Right forelimb (tissue), 1 donor: ENCODE measurements at regions not wholly inside any gene's neighbourhood (a gene's known extent, or its start where the extent isn't known, plus 50 kb on each side); places are given as distances from the start of the nearest gene placed in this dataset.
"Not testable (repeated sequence)": the region's sequence is repeated elsewhere in the genome, so short reads cannot be mapped to it uniquely, and the experiment has no call there.

Experiments used
- DNase-seq: peaks from one replicate; pipeline ENCODE4 v3.0.0-alpha.2; 2018

- no peak for DNase-seq
Measured at GRCh38 chr14:39615352-39615751, 183.1 kb upstream of the FBXO33 start.

- no peak for DNase-seq
Measured at GRCh38 chr14:39614297-39614923, 182.2 kb upstream of the FBXO33 start.

DNA sequence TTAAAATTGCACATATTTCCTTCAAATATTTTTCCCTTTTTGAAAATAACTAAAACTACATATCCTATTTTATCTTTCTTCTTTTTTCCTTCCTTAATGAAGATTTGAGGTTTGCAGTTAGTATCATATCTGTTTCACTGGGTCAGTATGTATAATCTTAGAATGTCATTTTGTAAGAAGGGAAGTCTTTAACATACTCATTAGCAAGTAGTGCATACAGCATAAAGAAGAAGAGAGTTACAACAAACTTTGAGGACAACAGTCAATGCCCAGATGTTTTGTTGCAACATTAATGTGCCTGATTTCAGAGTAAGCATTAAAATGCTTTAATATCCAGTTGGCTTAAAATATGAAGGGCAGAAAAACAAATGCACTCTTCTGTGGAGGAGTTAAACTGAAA lies 176.9 kb upstream of the FBXO33 start:
- DNase-seq: no peak

- no peak for DNase-seq
Measured at GRCh38 chr14:39607978-39608377, 175.7 kb upstream of the FBXO33 start.

- DNase-seq: no peak
Measured at GRCh38 chr14:39603942-39604341, 171.7 kb upstream of the FBXO33 start.

GRCh38 chr14:39593377-39593776 lies 161.1 kb upstream of the FBXO33 start:
- DNase-seq: no peak

DNA sequence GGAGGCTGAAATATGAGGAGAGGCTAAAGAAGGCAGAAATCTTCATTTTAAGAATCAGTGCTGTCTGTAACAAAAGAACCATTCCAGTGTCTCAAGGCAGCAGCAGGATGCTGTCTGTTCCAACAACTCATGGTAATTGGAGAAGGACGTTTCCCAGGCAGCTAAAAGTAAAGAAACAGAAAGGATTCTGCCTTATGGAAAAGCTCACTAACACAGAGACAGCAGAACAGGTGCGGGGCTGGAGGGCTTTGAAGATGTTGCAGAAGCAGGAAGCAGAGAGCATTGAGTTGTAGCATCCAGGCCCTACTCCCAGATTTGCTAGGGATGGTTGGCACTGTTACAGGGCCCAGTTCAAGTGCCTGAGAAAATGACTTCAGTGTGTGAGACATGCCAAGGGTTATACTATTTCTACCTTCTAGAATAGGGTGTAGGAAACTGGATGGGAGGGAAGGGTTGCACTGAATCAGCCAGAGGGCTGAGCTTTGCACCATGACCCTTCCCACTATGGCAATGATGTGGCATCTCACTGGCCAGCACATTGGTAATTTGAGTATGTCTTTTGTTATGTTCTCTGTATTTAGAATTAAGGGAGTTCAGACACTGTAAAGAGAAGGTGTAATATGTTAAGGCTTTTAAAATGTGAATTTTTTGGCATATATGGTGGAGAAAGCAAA lies 160.0 kb upstream of the FBXO33 start:
- DNase-seq: peak; percentile 43

DNA sequence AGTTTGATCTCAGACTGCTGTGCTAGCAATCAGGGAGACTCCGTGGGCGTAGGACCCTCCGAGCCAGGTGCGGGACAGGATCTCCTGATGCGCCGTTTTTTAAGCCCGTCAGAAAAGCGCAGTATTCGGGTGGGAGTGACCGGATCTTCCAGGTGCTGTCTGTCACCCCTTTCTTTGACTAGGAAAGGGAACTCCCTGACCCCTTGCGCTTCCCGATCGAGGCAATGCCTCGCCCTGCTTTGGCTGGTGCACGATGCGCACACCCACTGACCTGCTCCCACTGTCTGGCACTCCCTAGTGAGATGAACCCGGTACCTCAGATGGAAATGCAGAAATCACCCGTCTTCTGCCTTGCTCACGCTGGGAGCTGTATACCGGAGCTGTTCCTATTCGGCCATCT lies 157.6 kb upstream of the FBXO33 start:
- DNase-seq: not testable (repeated sequence)

GRCh38 chr14:39582028-39582654 lies 149.9 kb upstream of the FBXO33 start:
- DNase-seq: no peak

DNA sequence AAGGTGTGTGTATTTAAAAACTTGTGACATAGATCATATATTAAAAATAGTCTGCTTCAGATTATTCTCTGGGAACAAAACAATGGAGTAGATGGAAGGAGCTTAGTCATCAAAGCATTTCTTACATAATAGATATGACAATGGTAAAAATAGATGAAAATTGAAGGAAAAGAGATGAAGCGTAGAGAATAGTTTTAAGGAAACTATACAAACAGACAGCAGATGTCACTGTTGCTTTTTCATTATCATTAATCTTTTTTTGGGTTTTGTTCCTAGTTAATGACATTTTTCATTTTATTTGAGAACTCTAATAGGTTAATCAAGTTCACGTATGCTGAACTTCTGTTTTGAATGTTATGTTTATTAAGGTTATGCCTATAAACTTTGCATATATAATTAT lies 149.2 kb upstream of the FBXO33 start:
- DNase-seq: no peak

GRCh38 chr14:39580696-39581095 lies 148.5 kb upstream of the FBXO33 start:
- no peak for DNase-seq

DNA sequence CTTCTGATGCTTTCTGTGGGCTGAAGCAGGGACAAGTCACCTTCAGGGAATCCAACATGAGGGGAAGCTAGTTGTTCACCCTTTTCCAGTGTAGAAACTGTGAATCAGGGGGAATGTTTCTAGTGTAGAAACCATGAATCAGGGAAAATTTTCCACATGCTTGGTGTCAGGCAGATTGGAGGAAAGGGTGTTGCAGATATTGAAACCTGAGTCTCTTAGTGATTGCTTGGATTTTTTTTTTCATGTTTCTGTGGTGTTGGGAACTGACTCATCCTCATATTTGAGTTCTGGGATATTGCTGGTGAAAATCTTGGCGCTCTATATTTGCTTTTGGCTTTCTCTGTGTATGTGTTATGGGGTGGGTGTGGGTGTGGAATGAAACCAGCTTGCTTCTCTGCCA lies 144.5 kb upstream of the FBXO33 start:
- DNase-seq: no peak

DNA sequence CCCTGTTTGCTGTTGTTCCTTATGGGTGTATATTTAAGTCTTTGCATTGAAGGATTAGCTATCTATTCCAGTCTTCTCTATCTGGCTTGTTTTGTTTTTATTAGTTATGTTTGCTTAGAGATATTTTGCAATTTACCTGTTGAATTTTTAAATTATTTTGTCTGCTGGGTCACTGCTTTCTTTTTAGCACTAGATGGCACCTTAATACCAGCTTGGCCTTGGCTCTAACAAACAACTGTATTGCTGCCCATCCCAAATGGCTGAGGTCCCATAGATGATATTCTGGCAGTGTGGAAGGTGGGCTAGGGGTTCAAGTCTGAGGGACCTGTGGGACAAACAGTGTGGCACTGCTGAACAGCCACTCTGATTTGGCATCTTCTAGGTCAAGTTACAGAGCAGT lies 144.0 kb upstream of the FBXO33 start:
- no peak for DNase-seq

- no peak for DNase-seq
Measured at GRCh38 chr14:39568809-39569538, 136.7 kb upstream of the FBXO33 start.

DNA sequence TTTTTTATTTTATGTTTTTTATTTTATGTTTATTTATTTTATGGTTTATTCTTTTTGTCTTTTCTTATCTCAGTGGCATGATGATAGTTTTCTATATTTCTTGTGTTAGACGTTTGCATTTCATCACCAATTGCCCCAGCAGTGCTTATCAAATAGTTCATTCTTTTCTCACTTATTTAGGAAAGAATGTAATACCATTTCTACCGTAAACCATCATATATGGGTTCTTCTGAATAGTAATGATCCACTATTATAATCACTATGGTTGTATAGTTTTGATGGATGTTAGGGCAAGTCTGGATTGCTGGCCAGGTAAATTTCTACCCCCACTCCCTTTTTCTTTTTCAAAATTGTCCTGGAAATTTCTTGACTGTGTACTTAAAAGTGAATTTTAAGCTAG lies 134.6 kb upstream of the FBXO33 start:
- DNase-seq: no peak

- DNase-seq: no peak
Measured at GRCh38 chr14:39563361-39563760, 131.1 kb upstream of the FBXO33 start.

- DNase-seq: no peak
Measured at GRCh38 chr14:39562175-39562574, 129.9 kb upstream of the FBXO33 start.

- DNase-seq: no peak
Measured at GRCh38 chr14:39558525-39558924, 126.3 kb upstream of the FBXO33 start.

- no peak for DNase-seq
Measured at GRCh38 chr14:39555749-39556148, 123.5 kb upstream of the FBXO33 start.

DNA sequence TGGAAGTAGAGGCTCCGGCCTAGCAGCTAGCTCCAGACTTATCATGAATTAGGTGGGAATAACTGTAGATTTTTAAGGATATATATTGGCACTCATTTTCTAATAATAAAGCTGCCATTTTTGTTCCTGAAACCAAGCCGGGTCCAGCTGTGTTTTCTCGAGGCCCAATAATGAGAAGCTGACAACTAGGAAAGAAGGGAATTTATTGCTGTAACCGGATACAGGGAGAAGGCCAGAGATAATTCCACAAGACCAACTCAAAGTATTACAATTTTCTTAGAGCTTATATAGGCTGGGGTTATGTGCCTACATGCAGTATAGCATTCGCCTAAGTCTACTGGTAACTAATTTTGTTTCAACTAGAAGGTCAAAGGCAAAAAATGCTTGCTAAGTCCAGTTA lies 122.3 kb upstream of the FBXO33 start:
- DNase-seq: no peak

GRCh38 chr14:39548358-39548757 lies 116.1 kb upstream of the FBXO33 start:
- no peak for DNase-seq

DNA sequence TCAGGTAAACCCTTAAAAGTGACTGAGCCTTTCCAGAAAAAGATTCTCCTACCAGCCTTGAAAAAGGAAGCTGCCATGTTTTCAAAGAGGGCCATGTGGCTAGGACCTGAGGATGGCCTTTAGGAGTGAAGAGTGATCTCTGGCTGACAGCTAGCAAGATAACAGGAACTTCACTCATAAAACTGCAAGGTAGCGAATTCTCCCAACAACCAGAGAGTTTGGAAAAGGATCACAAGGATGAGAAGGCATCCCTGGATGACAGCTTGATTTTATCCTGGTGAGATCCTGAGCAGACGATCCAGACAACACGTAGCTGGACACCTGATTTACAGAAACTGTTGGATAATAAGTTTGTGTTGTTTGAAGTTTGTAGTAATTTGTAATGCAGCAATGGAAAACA lies 115.6 kb upstream of the FBXO33 start:
- no peak for DNase-seq

DNA sequence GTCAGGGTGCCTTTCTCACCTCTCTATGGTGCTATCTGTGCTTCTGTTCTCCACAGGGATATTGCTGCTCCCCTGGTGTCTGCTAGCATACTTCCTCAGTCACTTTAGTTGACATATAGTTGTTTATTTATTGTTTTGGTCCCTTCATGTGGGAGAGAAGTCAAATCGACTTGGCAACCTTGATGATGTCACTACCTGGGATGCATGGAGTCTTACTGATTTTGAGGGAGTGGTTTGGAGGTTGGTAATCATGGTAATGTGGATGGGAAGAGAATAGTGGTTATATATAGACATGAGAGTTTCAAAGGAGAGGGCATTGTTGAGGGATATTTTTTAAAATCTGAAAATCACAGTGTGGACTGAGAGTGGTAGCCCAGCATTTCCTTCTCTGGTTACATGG lies 73.6 kb upstream of the FBXO33 start:
- DNase-seq: no peak

DNA sequence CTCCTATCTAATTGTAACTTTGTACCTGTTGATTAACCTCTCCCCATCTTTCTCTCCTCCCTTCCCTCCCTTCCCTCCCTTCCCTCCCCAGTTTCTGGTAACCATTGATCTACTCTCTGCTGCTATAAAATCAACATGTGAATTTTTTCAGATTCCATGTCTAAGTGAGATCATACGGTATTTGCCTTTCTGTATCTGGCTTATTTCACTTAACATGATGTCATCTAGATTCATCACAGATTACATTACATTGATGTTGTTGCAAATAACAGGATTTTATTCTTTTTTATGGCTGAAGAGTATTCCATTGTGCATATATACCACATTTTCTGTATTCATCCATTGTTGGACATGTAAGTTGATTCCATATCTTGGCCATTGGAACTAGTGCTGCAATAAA lies 68.0 kb upstream of the FBXO33 start:
- no peak for DNase-seq
